Activated gamma-delta T cell treated with Interleukin-2 at 50 U/mL for 16 hours (primary cell): ENCODE measurements at regions not wholly inside any gene's neighbourhood (a gene's known extent, or its start where the extent isn't known, plus 50 kb on each side); places are given as distances from the start of the nearest gene placed in this dataset.
"Not testable (repeated sequence)": the region's sequence is repeated elsewhere in the genome, so short reads cannot be mapped to it uniquely, and the experiment has no call there.

Experiments
- DNase-seq: peaks from one replicate; pipeline ENCODE4 v3.0.0-alpha.2; 2020

DNA sequence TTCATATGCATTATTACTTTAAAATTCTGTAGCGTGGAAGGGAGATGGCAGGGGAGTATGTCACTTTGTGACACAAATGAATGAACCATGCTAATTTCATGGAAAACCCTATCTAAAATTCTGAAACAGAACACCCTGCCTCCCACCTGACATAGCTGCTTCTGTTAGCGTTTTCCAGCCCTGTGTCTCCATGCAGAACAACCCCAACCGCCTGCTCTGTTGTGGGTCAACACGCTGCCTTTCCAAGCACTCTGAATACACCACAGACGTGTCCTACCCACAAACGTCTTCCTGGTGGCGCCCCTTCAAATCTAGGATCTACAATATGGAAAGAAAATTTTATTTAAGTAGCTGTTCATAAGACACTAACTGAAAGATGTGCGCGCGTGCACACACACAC, 238.6 kb downstream of the TRIML1 start:
- no peak for DNase-seq

DNA sequence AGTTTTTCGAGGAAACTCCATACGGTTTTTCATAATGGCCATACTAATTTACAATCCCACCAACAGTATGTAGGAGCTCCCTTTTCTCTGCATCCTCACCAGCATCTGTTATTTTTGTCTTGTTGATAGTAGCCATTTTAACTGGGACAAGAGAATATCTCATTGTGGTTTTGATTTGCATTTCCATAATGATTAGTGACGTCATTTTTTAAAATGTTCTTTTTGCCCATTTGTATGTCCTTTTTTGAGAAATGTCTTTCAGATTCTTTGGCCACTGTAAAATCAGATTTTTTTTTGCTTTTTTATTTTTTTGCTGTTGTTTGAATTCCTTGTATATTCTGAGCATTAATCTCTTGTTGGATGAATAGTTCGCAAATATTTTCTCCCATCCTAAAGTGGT, 243.9 kb downstream of the TRIML1 start:
- no peak for DNase-seq

GRCh38 chr4:188387179-188387791, 248.0 kb downstream of the TRIML1 start:
- no peak for DNase-seq

DNA sequence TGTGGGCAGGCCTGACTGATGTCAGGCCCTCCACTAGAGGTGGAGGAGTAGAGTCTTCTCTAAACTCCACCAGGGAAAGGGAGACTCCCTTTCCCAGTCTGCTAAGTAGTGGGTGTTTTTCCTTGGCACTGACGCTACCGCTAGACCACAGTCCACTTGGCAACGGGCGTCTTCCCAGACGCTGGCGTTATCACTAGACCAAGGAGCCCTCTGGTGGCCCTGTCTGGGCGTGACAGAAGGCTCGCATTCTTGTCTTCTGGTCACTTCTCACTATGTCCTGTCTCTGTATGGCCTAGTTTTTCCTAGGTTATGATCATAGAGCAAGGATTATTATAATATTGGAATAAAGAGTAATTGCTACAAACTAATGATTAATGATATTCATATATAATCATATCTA, 252.1 kb downstream of the TRIML1 start:
- DNase-seq = not testable (repeated sequence)

DNA sequence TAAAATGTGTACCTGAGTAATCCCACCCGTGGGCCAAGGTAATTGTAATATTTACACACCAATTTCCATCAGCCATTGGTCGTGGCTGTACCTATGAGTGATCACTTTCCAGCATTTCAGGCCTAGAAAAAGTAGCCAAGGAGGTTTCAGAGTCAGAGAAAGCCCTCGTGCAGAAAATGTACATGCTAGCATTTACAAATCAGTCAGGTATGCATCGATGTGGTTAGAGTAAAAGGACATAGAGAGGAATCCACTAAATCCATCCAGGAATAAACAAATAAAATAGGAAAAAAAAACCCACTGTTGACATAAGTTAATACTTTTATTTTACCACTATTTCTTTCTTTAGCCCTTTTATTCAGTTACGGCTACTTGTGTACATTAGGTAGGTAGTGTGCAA, 256.8 kb downstream of the TRIML1 start:
- DNase-seq = no peak

- no peak for DNase-seq
Observed at GRCh38 chr4:188399834-188400233, 260.6 kb downstream of the TRIML1 start.

DNA sequence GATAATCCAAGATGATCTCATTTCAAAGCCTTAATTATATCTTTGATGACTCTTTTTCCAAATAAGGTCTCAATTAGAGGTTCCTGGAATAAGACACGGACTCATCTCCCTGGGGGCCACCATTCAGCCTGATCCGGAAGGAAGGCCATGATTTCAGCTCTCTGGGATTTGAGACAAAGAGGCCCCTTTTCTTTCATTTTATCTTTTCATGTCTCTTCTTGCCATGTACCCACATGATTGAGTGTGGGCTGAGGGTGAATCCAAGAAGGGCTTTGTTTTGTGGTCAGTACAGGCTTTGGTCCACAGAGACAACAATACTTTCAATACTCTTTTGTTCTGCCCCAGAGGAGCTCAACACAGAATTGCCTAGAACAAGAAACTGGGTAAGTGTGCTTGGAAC, 261.2 kb downstream of the TRIML1 start:
- no peak for DNase-seq

DNA sequence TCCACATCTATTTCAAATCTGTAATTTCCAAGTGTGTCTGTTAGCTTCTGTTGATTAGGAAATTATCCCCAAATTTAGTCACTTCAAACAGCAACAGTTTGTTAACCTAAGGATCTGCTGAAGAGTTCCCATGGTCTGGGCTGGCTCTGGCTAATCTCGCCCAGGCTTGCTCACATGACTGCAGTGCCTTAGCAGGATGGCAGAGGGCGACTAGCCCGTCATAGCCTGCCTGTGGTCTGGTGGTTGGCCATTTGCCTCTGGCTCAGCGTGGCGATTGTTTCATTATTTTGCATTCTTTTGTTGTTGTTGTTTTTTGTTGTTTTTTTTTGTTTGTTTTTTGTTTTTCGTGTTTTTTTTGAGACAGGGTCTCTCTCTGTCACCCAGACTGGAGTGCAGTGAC, 264.0 kb downstream of the TRIML1 start:
- no peak for DNase-seq

DNA sequence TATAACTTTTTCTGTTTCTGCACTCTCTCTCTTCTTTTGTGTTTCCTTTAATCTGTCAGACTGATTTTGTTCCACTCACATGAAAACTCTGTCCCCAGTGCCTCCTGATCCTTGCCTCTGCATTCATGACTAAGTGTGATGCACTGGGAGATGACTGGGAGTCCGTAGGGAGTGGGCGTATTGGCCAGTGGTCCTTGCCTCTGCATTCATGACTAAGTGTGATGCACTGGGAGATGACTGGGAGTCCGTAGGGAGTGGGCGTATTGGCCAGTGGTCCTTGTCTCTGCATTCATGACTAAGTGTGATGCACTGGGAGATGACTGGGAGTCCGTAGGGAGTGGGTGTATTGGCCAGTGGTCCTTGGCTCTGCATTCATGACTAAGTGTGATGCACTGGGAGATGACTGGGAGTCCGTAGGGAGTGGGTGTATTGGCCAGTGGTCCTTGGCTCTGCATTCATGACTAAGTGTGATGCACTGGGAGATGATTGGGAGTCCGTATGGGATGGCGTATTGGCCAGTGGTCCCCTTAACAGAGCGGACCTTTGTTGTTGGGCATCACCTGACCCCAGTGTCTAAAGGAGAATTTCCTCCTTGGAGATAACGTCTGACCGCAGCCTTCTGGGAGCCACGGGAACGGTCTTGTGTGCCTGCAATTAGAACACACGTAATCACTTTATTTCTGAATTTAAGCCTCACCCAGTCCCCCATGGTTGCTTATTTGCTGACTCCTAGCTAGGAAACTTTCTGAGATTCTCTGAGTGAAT, 266.0 kb downstream of the TRIML1 start:
- DNase-seq = not testable (repeated sequence)

GRCh38 chr4:188408244-188409030, 269.2 kb downstream of the TRIML1 start:
- no peak for DNase-seq

DNA sequence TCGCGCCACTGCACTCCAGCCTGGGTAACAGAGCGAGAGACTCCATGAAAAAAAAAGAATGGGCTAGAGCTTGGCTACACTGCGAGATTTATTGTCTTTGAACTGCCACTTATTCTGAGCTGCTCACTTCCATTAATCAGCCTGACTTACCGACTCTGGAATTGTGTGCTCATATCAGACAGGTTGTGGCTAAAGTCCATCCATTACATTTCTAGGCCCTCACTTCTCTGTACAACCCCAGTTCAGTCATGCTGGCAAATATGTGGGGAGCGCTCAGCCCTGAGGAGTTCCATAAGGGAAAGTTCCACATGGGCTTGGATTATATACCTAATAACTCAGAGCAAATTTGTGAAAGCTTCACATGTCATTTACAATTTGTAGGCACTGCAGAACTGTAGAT, 270.6 kb downstream of the TRIML1 start:
- DNase-seq = no peak

GRCh38 chr4:188411805-188412204, 272.6 kb downstream of the TRIML1 start:
- no peak for DNase-seq

GRCh38 chr4:188412499-188412898, 273.3 kb downstream of the TRIML1 start:
- no peak for DNase-seq

DNA sequence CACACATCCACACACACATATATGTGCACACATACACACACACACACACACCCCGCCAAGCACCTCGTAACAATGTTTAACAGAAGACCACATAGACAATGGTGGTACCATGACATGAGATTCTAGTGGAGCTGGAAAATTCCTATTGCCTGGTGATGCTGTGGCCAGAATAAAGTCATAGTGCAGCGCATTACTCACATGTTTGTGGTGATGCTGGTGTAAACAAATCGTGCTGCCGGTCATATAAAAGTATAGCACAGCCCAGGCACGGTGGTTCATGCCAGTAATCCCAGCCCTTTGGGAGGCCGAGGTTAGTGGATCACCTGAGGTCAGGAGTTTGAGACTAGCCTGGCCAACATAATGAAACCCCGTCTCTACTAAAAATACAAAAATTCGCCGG, 275.2 kb downstream of the TRIML1 start:
- no peak for DNase-seq

DNA sequence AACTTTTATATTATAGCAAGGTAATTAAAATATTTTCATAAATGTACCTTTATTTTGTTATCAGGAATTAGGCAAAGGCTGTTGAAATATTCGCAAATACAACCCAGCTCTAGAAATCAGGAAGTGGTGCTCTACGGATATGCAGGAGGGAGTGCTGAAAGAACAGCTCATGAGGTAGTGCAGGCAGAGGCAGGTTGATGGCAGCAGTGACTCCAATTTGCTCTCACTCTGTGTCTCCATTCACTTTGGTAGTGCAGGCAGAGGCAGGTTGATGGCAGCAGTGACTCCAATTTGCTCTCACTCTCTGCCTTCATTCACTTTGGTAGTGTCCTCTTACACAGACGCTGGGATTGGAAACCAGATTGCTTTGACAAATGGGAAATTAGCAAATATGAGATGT, 277.9 kb downstream of the TRIML1 start:
- DNase-seq = no peak

DNA sequence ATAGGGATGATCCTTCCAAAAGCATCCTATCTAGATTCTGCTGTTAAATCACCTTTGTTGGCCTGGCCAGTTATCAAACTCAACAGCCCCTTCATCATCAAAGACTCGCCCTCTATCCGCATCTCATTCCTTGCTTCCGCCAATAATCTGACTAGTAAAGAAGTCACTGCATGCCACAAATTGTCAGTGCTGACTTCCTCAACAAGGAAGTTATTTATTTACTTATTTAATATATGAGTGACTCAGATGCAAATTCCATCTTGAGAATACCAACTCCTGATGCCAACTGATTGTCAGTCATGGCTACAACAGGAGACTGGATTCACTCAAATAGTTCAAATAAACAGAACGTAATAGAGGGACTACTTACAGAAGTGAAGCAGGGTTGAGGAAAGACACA, 283.8 kb downstream of the TRIML1 start:
- no peak for DNase-seq

DNA sequence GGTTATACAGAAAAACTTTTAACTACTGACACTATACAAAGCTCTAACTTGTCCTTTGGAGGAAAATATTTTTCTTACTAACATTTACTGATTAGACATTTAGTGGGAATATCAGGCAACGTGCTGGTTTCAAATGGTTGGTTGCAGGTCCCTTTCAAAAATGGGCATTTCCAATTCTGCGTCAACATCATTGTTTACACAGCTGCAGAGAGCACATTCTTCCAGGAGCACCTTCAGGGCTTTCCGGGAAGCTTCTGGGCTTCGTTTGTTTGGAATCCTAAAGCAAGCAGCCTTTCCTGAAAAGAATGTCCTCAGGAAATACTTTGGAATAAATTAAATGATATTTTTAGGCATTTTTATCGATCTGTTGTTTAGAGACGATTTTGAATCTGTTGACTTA, 289.7 kb downstream of the TRIML1 start:
- no peak for DNase-seq

DNA sequence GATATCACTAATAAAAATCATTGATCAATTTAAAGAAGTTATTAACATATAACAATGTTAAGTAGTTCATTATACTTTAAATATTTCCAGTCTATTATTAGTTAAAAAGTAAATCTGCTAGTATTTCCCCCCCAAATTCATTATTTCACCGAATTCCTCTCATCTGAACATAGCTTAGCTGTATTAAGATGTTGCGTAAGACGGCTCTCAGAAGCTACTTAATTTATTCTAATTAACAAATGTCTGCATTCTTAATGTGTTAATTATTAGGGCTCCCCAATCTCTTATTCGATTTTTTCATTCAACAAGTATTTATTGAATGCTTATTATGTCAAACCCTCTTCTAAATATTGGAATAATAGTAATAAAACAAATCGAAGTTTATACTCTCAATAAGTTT, 290.7 kb downstream of the TRIML1 start:
- DNase-seq = no peak

DNA sequence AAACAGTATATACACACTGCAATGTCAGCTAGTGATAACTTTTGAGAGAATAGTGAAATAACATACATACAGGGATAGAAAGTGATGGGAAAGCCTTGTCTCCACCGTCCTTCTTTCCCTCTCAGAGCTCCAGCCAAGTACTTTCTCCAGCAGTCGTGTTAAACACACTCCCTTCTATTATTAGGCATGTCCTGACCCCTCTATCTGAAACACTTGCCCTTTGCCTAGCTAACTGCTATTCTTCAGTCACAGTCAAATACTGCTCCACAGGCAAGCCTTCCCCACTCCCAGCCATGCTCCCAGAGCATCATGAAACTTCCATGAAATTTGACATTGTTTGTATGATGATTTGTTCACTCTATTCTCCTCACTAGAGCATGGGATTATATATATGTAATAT, 291.1 kb downstream of the TRIML1 start:
- no peak for DNase-seq

- no peak for DNase-seq
Observed at GRCh38 chr4:188432328-188432727, 293.1 kb downstream of the TRIML1 start.

DNA sequence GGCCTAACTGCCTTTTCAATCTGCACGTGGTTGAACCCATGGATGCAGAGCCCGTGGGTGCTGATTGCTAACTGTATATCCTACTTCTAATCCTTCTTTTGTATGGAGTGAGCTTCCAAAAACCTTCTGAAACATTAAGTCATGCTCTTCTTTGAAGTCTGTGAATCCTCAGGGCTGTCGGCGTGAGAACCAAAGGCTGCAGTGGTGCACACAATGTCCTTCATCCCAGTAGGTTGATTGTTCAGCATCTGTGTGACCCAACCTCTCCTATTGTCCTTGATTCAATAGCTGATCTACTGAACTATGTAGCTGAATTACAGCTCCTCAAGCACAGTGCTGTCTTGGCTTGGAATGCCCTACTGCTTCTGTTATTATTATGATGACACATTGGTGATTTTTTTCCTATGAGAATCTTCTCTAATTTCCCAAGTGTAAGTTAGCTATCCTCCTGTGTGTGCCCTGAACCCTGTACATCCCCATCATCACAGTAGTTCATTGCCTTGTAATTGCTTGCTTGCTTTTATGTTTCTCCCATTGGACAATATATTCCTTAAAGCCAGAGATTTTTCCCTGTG, 294.6 kb downstream of the TRIML1 start:
- no peak for DNase-seq

GRCh38 chr4:188434643-188435042, 295.4 kb downstream of the TRIML1 start:
- no peak for DNase-seq

DNA sequence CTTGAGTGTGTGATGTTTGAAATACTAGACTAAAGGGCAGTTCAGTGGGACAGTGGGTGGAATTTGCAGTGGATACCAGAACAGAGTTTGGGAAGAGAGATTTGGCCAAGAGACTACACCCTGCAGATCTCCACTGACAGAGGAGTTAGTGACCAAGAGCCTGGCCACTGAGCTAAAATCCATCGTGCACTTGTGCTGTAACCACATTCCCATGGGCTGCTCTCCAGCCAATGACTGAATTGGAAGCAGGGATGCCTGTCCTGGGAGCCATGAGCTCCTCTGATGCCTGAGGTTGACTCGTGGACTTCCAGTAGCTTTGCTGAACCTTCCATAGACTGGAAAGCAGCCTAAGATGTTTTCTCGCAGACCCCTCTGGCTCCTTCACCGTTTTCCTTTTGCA, 296.1 kb downstream of the TRIML1 start:
- no peak for DNase-seq

GRCh38 chr4:188437535-188437934, 298.3 kb downstream of the TRIML1 start:
- no peak for DNase-seq
